LNCaP clone FGC (cell line): ENCODE measurements at regions not wholly inside any gene's neighbourhood (a gene's known extent, or its start where the extent isn't known, plus 50 kb on each side); places are given as distances from the start of the nearest gene placed in this dataset.

Source experiments
- DNase-seq: peaks from one replicate; pipeline ENCODE4 v3.0.0-alpha.2; 2011; ENCODE audit warnings: low read depth
- H3K4me3 ChIP-seq: 2 replicates; pipeline ENCODE4 v1.5.1; 2011; ENCODE audit warnings: mild to moderate bottlenecking, low read depth, low read length, control low read depth
- TF ChIP-seq, protein P1 (sequence below): IDR thresholded peaks from 2 replicates; pipeline ENCODE4 v1.5.1; 2012; ENCODE audit warnings: mild to moderate bottlenecking; ENCODE audit not compliant: control insufficient read depth, insufficient read depth; ENCODE audit errors: extremely low read depth

- H3K4me3 ChIP-seq, result no peak overlapping the region
- TF ChIP-seq, protein P1, sequence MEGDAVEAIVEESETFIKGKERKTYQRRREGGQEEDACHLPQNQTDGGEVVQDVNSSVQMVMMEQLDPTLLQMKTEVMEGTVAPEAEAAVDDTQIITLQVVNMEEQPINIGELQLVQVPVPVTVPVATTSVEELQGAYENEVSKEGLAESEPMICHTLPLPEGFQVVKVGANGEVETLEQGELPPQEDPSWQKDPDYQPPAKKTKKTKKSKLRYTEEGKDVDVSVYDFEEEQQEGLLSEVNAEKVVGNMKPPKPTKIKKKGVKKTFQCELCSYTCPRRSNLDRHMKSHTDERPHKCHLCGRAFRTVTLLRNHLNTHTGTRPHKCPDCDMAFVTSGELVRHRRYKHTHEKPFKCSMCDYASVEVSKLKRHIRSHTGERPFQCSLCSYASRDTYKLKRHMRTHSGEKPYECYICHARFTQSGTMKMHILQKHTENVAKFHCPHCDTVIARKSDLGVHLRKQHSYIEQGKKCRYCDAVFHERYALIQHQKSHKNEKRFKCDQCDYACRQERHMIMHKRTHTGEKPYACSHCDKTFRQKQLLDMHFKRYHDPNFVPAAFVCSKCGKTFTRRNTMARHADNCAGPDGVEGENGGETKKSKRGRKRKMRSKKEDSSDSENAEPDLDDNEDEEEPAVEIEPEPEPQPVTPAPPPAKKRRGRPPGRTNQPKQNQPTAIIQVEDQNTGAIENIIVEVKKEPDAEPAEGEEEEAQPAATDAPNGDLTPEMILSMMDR, result no peak
- no peak for DNase-seq
These were observed 440.7 kb upstream of the ARHGEF26 start for GRCh38 chr3:153680526-153680925.

- TF ChIP-seq, protein P1, result no peak
- H3K4me3 ChIP-seq, result no peak overlapping the region
- no peak for DNase-seq
These were observed 440.1 kb upstream of the ARHGEF26 start for GRCh38 chr3:153681057-153681456.

GRCh38 chr3:153688301-153689120, 432.7 kb upstream of the ARHGEF26 start:
- no peak for DNase-seq
- H3K4me3 ChIP-seq, result no peak overlapping the region
- TF ChIP-seq, protein P1, result no peak

- no peak overlapping the region for H3K4me3 ChIP-seq
- TF ChIP-seq, protein P1, result no peak
- DNase-seq, result no peak
These were observed 428.0 kb upstream of the ARHGEF26 start for GRCh38 chr3:153693207-153693606.

- no peak for DNase-seq
- TF ChIP-seq, protein P1, result no peak
- H3K4me3 ChIP-seq, result no peak overlapping the region
These were observed 419.1 kb upstream of the ARHGEF26 start for GRCh38 chr3:153702106-153702505.

GRCh38 chr3:153704115-153704514, 417.1 kb upstream of the ARHGEF26 start:
- no peak overlapping the region for H3K4me3 ChIP-seq
- TF ChIP-seq, protein P1, result no peak
- no peak for DNase-seq

DNA sequence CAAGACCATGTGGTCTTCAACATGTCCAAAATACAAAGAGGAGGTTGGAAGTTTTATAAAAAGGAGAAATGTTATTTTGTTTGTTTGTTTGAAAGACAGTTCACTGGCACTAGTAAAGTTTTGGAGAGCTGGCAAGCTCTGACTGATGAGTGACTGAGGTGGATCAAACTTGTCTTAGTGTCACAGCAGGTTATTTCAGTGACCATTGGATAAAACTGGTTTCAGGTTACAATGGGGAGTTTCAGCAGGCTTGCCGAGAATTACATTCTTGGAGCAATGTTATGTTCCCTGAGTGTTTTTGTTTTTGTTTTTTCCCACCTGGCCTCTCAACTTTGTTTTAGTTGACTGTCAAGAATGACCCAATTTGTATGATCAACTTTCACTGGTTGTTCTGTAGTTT, 414.5 kb upstream of the ARHGEF26 start:
- TF ChIP-seq, protein P1, result no peak
- no peak for DNase-seq
- H3K4me3 ChIP-seq, result no peak overlapping the region
